ENCODE measurements at regions not wholly inside any gene's neighbourhood (a gene's known extent, or its start where the extent isn't known, plus 50 kb on each side); places are given as distances from the start of the nearest gene placed in this dataset.
A peak's percentile ranks its signal among the peaks of the same experiment; 100 is the strongest.
"Not testable (repeated sequence)": the region's sequence is repeated elsewhere in the genome, so short reads cannot be mapped to it uniquely, and the experiment has no call there.

DNA sequence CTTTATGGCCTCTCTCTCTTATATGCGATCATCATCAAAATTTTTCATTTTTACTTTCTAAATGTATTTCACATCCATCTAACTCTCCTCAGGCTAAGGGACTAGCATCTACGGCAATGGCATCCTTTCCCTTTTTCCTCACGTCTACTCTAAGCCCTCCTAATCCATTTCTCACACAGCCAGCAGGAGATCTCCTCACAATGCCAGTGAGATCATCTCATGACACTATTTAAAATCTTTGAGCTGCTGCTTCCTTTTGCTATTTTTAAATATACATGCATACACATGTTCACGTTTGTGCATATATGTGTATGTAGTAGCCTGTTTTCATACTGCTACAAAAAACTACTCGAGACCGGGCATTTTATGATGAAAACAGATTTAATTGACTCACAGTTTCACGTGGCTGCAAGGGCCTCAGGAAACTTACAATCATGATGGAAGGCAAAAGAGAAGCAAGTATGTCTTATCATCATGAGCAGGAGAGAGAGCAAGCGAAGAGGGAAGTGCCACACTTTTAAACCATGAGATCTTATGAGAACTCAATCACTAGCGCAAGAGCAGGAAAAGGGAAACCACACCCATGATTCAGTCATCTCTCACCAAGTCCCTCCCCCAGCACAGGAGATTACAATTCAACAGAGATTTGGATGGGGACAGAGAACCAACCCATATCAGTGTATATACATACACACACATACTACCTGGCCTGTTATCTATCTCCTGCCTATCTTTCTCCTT, 599.2 kb upstream of the ROBO1 start:
- intact Hi-C loops (cut with DNase I), result no loop called here
- DNase-seq (ENCODE audit: missing footprints) (no peak), ATAC-seq (no peak)

DNA sequence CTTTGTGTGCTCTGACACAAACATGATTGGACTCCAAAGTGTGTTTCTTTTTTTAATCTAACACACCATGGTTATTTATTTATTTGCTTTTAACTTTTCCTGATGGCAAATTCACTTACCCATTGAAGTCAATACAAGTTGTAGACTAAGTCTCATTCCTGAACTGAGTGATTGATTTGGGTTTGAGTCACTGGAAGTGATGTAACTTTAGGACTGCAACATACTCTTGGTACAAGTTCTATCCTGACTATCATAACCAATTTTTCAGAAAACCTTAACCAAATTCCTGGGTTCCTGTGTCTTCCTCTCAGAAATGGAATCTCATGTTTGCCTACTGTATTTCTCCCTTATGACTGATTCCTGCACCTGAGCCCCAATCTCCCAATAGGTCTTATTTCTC, 590.0 kb upstream of the ROBO1 start:
- intact Hi-C loops (cut with DNase I), result no loop called here
- ATAC-seq (no peak), DNase-seq (ENCODE audit: missing footprints) (no peak)

DNA sequence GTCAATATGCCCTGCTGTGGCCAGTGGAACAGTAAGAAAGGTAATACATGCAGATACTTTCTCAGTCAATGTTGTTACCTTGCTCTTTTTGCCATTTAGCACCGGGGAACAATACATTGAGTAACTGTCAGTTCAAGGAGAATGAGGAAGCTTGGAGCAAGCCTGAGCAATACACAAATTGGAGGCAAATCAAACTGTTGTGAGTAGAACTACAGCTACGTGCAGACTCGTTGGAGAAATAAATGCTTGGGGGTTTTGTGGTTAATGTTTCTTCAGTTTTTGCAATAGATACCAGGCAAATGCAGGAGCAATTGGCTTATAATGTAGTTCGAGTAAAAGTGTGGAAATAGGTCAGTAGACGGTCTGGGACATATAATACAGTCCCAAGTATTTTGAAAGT, 587.3 kb upstream of the ROBO1 start:
- ATAC-seq, result no peak
- intact Hi-C loops (cut with DNase I), result no loop called here
- DNase-seq (ENCODE audit: missing footprints), result no peak

DNA sequence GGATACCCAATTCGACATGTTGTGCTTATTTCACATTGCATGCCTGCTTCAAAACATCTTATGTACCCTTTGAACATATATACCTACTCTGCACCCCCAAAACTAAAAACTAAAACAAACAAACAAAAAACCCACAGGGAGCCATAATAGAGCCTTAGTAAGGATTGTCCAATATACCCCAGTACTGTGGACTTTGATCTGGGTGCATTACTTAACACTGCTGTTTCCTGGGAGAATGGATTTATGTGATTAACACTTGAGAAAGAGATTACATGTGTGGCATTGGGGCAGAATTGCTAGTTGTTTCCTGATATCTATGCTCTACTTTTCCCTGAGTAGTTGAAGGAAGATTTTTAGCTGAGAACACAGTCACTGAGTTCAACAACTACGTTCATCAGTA, 583.4 kb upstream of the ROBO1 start:
- DNase-seq (ENCODE audit: missing footprints) (no peak), ATAC-seq (no peak)
- intact Hi-C loops (cut with DNase I), result no loop called here

DNA sequence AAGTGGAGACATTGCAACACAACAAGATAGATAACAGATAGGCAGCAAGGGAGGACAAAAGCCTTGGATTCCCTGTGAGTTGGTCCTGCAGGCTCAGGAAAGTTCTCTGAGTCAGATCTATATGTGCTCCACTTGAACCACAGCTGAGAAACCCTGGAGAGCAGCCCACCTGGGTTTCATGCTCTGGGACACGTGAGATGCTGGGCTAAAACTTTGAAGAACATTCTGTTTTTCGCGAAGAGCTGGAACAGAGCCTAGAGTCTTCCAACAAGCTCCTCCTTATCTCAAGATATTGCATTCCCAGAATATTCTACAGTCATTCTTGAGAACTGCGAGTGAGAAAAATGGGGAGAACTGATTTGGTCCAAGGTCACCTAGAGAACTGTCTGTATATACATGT, 583.0 kb upstream of the ROBO1 start:
- ATAC-seq, result no peak
- intact Hi-C loops (cut with DNase I), result no loop called here
- DNase-seq (ENCODE audit: missing footprints), result no peak

DNA sequence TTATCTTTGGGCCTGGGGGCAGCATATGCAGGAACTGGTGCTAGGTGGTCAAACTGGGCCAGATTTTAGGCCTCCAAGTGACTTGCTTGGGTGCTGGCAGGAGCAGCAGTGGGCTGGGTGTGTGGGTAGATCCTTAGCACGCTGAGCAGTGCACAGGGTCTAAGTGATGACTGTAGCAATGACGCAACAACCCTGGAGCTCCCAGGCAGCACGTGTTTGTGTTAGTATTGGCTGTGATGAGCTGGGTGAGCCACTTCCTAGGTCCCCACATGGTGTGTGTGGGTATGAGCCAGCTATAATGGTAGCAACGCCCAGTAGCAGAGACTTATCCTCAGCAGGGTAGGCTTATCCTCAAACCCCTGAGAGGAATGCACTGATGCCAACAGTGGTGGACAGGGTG, 570.6 kb upstream of the ROBO1 start:
- ATAC-seq (no peak), DNase-seq (ENCODE audit: missing footprints) (no peak)
- intact Hi-C loops (cut with DNase I), result no loop called here

DNA sequence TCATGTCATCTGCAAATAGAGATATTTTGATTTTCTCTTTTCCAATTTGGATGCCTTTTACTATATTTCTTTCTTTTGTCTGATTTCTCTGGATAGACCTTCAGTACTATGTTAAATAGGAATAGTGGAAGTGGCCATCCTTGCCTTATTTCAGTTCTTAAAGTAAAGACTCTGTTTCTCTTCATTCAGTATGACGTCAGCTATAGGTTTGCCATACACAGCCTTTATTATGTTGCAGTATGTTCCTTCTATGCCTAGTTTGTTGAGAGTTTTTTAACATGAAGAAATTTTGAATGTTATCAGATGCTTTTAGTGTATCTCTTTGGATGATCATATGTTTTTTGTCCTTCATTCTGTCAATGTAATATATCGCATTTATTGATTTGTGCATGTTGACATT, 566.7 kb upstream of the ROBO1 start:
- intact Hi-C loops (cut with DNase I), result no loop called here
- DNase-seq (ENCODE audit: missing footprints) (no peak), ATAC-seq (no peak)

DNA sequence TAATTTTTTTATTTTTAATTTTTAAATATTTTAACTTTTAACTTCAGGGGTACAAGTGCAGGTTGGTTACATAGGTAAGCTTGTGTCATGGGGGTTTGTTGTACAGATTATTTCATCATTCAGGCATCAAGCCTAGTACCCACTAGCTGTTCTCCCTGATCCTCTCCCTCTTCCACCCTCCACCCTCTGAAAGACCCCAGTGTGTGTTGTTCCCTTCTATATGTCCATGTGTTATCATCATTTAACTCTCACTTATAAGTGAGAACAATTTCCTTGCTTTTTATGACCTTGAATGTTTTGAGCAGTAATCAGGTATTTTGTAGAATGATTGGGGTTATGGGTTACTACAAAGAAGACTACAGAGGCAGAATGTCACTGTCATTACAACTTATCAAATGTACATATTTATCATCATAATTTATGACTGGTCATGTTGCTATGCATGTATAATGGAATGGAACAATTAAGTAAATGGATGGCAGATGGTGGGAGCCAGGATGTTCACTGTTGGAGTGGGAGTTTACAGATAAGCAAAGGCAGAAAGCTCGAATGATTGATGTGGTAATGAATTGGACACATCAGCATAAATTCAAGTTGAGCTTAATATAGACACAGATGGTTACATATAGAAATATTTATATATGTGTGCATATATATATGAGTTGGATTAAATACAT, 563.8 kb upstream of the ROBO1 start:
- no peak for ATAC-seq
- intact Hi-C loops (cut with DNase I), result no loop called here
- no peak for DNase-seq (ENCODE audit: missing footprints)

DNA sequence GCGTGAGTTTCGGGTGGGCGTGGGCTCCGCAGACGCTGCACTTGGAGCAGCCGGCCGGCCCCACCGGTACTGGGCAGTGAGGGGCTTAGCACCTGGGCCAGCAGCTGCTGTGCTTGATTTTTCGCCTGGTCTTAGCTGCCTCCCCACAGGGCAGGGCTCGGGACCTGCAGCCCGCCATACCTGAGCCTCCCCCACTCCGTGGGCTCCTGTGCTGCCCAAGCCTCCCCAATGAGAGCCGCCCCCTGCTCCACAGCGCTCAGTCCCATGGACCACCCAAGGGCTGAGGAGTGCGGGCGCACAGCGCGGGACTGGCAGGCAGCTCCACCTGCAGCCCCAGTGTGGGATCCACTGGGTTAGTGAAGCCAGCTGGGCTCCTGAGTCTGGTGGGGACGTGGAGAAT, 546.7 kb upstream of the ROBO1 start:
- DNase-seq (ENCODE audit: missing footprints); intact Hi-C loops (cut with DNase I); ATAC-seq: not testable (repeated sequence)

DNA sequence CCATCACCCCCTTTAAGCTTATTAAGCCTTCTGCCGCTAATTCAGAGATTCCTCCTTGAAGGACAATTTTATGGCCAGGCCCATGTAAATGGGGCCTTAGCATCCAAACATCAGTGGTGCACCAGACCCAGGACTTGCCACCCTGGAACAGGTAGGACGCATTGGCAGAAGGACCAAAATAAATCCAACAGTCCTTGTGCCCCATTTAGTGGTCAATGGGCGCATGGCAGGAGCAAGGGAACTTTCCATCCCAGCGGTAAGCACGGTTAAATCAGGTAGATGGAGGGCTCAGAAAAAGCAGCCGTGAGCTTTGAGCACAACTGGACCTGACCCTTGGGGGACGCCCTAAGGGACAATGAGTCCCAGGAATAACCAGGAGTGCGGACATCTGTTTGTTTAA, 540.8 kb upstream of the ROBO1 start:
- ATAC-seq (no peak), DNase-seq (ENCODE audit: missing footprints) (no peak)
- intact Hi-C loops (cut with DNase I), result no loop called here

DNA sequence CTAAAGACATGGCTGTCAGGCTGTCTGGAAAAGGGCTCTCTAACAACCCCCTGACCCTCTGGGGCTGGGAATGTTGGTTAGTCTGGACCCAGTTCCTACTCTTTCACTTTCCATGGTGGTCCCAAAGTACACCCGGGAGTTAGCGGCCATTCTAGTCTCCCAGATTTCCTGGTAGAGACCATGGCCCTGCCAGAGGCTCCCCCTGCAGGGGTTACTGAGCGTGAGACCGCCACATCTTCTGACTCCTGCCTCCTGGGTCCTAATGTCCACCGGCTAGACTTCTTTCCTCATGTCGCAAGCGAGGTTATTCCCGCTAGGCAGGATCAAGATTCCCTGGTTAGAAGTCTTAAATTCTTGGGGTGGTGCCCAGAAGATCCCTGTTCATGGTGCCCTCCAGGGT, 540.0 kb upstream of the ROBO1 start:
- DNase-seq (ENCODE audit: missing footprints) (peak; percentile 18), ATAC-seq (no peak)
- intact Hi-C loops (cut with DNase I), result no loop called here

DNA sequence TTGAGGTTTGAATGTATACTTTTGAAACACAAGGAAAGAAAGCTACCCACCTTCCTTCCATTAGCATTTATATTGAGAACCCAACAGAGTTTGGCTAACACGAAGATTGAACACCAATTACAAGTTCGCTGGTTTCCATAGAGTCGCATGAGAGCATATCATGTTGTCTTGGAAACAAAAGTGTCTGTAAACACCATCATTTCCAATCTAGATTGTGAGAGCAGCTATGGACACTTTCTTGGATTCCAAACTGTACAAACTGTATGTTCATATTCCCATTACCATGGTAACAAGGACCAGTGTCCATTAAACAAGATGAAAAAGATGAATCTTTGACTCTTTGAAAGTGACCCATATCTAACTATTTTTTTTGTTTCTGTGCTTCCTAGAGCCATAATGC, 529.9 kb upstream of the ROBO1 start:
- intact Hi-C loops (cut with DNase I), result no loop called here
- ATAC-seq (no peak), DNase-seq (ENCODE audit: missing footprints) (no peak)

DNA sequence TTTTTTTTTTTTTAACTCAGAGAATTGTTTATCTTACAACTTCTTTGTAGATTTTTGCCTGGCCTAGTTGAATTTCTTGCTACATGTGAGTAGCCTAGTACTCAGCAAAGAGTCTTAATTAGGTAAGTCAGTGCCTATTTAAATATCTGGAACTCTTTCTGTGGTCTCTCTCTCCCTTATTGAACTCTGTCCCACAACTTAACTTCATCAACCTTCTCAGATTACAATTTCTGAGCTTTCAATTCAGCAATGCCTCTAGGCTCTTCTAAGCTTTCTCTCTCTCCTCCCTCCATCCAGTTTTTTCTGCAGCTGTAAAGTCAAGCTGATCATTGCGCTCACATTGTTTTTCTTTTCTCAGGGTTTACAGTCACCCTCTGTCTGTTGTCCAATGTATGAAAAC, 517.6 kb upstream of the ROBO1 start:
- DNase-seq (ENCODE audit: missing footprints) (no peak), ATAC-seq (no peak)
- intact Hi-C loops (cut with DNase I), result no loop called here

DNA sequence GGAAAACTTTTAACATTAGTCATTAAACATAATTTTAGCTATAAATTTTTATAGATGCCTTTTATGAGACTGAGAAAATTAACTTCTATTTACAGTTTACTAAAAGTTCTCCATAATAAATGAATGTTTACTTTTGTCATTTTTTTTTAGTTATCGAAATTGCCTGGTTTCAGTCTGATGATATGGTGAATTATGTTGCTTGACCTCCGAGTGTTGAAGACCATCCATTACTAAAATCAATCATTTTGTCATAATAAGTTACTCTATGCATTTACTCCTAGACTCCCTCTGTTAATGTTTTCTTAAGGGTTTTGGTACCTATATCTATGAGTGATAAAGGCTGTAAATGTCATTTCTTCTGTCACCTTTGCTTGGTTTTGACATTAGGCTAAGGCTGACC, 516.0 kb upstream of the ROBO1 start:
- ATAC-seq, result no peak
- no peak for DNase-seq (ENCODE audit: missing footprints)
- intact Hi-C loops (cut with DNase I), result no loop called here

DNA sequence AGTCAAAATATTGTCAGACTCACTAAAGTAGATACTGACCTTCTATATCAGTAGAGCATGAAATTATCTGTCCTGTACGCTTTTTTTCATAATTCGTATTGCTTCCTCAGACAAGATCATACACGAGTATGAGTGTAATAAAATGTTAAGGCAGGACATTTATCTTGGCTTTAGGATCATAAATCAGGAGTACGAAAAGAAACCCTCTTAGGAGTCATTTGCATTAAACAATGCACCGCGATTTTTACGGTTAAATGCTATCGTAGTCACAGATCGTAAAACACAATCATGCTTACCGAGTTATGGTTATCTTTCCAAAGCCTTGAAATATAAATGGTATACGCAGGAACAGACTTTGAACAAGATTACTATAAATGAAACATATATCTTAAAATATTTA, 510.3 kb upstream of the ROBO1 start:
- intact Hi-C loops (cut with DNase I), result no loop called here
- DNase-seq (ENCODE audit: missing footprints), result no peak
- no peak for ATAC-seq

DNA sequence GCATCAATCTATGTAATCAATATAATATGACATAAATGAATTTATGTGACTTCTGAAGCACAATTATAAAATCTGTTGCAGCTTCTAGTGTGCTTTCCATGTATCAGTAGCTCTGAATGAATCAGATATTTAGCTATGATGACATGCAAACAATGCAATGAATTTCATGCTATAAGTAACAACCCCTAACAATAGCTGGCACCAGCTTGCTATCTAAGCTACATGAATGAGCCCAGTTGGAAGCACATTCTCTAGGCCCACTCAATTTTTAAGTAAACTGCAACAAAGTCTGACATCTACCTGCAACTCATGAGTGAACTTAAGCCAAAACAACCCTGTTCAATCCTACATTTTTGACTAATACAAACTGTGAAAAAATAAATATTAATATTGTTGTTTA, 507.3 kb upstream of the ROBO1 start:
- intact Hi-C loops (cut with DNase I), result no loop called here
- ATAC-seq (no peak), DNase-seq (ENCODE audit: missing footprints) (no peak)

DNA sequence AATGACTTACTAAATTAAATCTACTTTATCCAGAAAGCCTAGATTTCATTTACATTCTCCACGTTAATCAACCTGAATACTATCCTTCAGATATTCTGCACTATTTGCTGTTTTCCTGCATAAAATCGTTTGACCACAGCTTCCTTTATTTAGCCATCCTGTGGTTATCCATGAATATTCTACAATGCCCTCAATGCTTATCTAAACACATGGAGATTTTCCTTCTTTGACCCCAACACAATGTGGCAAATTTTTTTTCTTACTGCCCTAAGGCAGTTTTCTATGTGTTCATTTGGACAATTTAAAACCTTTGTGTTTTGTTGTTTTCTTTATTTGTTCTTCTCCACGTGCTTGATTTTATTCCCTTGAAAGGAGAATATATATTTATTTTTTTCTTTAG, 495.5 kb upstream of the ROBO1 start:
- intact Hi-C loops (cut with DNase I), result no loop called here
- DNase-seq (ENCODE audit: missing footprints) (no peak), ATAC-seq (no peak)

DNA sequence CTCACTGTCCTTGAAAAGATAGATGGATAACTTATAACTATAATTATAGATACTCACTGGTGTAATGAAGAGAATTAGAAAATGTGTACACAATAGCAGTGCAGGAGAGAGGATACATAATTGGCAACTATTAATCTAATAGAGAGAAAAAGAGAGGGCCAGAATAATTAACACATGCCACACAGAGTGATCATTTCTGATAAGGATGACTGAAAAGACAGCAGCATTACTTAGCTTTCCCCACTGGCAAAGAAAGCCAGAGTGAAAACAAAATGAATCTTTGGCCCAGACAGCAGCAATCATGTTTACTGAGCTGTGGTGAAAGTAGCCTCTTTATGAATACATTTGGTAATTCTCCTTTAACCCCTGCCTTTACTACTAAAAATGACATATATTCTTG, 493.3 kb upstream of the ROBO1 start:
- no peak for ATAC-seq
- DNase-seq (ENCODE audit: missing footprints), result no peak
- intact Hi-C loops (cut with DNase I), result no loop called here

DNA sequence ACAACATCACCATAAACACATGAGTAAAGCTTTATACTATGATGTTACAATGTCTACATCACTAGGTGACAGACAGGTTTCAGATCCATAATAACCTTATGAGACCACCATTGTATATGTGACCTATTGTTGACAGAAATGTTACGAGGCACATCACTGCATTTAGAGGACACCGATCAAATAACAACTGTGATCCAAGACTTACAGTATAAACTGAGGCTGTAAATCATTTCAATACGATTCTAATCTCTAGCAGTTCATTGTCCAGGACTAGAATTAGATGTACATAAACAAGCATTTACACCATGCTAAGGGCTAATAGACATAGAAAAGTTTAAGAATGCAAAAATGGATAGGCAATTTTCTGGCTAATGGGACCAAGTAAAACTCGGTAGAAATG, 491.9 kb upstream of the ROBO1 start:
- intact Hi-C loops (cut with DNase I), result no loop called here
- ATAC-seq, result no peak
- DNase-seq (ENCODE audit: missing footprints), result no peak

DNA sequence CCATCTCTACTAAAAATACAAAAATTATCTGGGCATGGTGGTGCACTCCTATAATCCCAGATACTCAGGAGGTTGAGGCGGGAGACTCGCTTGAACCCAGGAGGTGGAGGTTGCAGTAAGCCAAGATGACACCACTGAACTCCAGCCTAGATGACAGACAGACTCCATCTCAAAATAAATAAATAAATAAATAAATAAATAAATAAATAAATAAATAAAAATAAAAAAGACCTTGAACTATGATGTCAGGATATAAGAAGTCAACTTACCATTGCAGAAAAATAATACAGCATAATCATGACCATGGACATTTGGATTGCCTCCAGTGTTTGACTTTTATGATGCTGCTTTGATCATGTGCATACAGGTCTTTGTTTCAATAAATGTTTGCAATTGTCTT, 484.3 kb upstream of the ROBO1 start:
- no peak for ATAC-seq
- DNase-seq (ENCODE audit: missing footprints), result no peak
- intact Hi-C loops (cut with DNase I), result no loop called here

DNA sequence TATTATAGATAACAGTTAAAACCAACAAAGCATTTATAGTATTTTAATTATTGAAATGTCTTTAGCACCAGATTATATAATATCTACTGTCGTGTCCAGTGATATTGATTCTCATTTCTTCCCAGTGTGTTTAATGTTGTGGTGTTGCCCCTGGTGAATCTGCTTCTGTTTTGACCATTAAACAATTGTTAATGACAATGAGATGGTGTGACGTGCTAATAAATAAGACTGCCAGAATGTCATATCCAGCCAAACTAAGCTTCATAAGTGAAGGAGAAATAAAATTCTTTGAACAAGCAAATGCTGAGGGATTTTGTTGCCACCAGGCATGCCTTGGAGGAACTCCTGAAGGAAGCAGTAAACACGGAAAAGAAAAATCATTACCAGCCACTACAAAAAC, 480.0 kb upstream of the ROBO1 start:
- no peak for ATAC-seq
- no peak for DNase-seq (ENCODE audit: missing footprints)
- intact Hi-C loops (cut with DNase I), result no loop called here
